ENCODE measurements at regions not wholly inside any gene's neighbourhood (a gene's known extent, or its start where the extent isn't known, plus 50 kb on each side); places are given as distances from the start of the nearest gene placed in this dataset.
"Not testable (repeated sequence)": the region's sequence is repeated elsewhere in the genome, so short reads cannot be mapped to it uniquely, and the experiment has no call there.

- no peak for DNase-seq (ENCODE audit: low read depth)
Measured at GRCh38 chr2:34547340-34547739, 948.2 kb upstream of the FAM98A start.

- DNase-seq (ENCODE audit: low read depth) = no peak
Measured at GRCh38 chr2:34545486-34546136, 946.5 kb upstream of the FAM98A start.

GRCh38 chr2:34534761-34535160, 935.7 kb upstream of the FAM98A start:
- no peak for DNase-seq (ENCODE audit: low read depth)

- DNase-seq (ENCODE audit: low read depth) = no peak
Measured at GRCh38 chr2:34534341-34534740, 935.2 kb upstream of the FAM98A start.

- no peak for DNase-seq (ENCODE audit: low read depth)
Measured at GRCh38 chr2:34533585-34534183, 934.6 kb upstream of the FAM98A start.

- no peak for DNase-seq (ENCODE audit: low read depth)
Measured at GRCh38 chr2:34529965-34530364, 930.9 kb upstream of the FAM98A start.

- no peak for DNase-seq (ENCODE audit: low read depth)
Measured at GRCh38 chr2:34523958-34524514, 924.9 kb upstream of the FAM98A start.

- no peak for DNase-seq (ENCODE audit: low read depth)
Measured at GRCh38 chr2:34519659-34520058, 920.6 kb upstream of the FAM98A start.

- no peak for DNase-seq (ENCODE audit: low read depth)
Measured at GRCh38 chr2:34498561-34498960, 899.5 kb upstream of the FAM98A start.

GRCh38 chr2:34494192-34494591, 895.1 kb upstream of the FAM98A start:
- DNase-seq (ENCODE audit: low read depth) = not testable (repeated sequence)

GRCh38 chr2:34492561-34493455, 893.7 kb upstream of the FAM98A start:
- DNase-seq (ENCODE audit: low read depth) = no peak

GRCh38 chr2:34486965-34487364, 887.9 kb upstream of the FAM98A start:
- no peak for DNase-seq (ENCODE audit: low read depth)

GRCh38 chr2:34481542-34481941, 882.4 kb upstream of the FAM98A start:
- no peak for DNase-seq (ENCODE audit: low read depth)

- no peak for DNase-seq (ENCODE audit: low read depth)
Measured at GRCh38 chr2:34480366-34480765, 881.3 kb upstream of the FAM98A start.

- DNase-seq (ENCODE audit: low read depth) = no peak
Measured at GRCh38 chr2:34475156-34475555, 876.1 kb upstream of the FAM98A start.

- DNase-seq (ENCODE audit: low read depth) = no peak
Measured at GRCh38 chr2:34474646-34475045, 875.5 kb upstream of the FAM98A start.

- DNase-seq (ENCODE audit: low read depth) = no peak
Measured at GRCh38 chr2:34447097-34447496, 848.0 kb upstream of the FAM98A start.

GRCh38 chr2:34423301-34423700, 824.2 kb upstream of the FAM98A start:
- no peak for DNase-seq (ENCODE audit: low read depth)

GRCh38 chr2:34419856-34420255, 820.8 kb upstream of the FAM98A start:
- DNase-seq (ENCODE audit: low read depth) = no peak

GRCh38 chr2:34416856-34417255, 817.8 kb upstream of the FAM98A start:
- no peak for DNase-seq (ENCODE audit: low read depth)

GRCh38 chr2:34414856-34415255, 815.8 kb upstream of the FAM98A start:
- DNase-seq (ENCODE audit: low read depth) = no peak

GRCh38 chr2:34408100-34408499, 809.0 kb upstream of the FAM98A start:
- DNase-seq (ENCODE audit: low read depth) = no peak

GRCh38 chr2:34403512-34403911, 804.4 kb upstream of the FAM98A start:
- no peak for DNase-seq (ENCODE audit: low read depth)

All from GM04504 (cell line).